ENCODE measurements at regions not wholly inside any gene's neighbourhood (a gene's known extent, or its start where the extent isn't known, plus 50 kb on each side); places are given as distances from the start of the nearest gene placed in this dataset.

GRCh38 chr12:93308281-93308680, 69.4 kb upstream of the NUDT4 start:
- Histone ChIP-seq H3K79me1 (ENCODE audit: low read depth, low read length) (no peaks in the 10 kb centered on the region), H3K56ac (replicated peaks; ENCODE audit: insufficient read length, low read depth, low read length) (no peak overlapping the region), H3K4ac (replicated peaks; ENCODE audit: insufficient read length, low read depth, low read length) (no peak overlapping the region), H4K5ac (ENCODE audit: insufficient read length, low read depth, low read length) (no peak overlapping the region), H3K14ac (ENCODE audit: insufficient read length) (no peak overlapping the region), H3K79me2 (ENCODE audit: control insufficient read depth in 1 of 2, insufficient read depth in 2 of 2, low read length in 2 of 2) (no peaks in the 10 kb centered on the region), H4K91ac (replicated peaks; ENCODE audit: insufficient read length, low read length) (no peak overlapping the region), H2BK15ac (ENCODE audit: low read length) (no peak overlapping the region), H3K9me3 (ENCODE audit: insufficient read depth in 2 of 2, low read depth in 1 of 2, low read length in 1 of 2) (no peaks in the 10 kb centered on the region), H3K9ac (replicated peaks in 1 of 4; ENCODE audit: extremely low read depth in 1 of 4, low read depth in 3 of 4, low read length in 3 of 4) (no peak overlapping the region), H3K4me3 (ENCODE audit: extremely low read depth in 1 of 4, insufficient read depth in 2 of 4, low read depth in 3 of 4, low read length in 4 of 4) (no peak overlapping the region), H4K20me1 (replicated peaks in 1 of 2; ENCODE audit: control insufficient read depth in 1 of 2, insufficient read depth in 2 of 2, low read length in 2 of 2) (no peaks in the 10 kb centered on the region), H3K27ac (ENCODE audit: low read depth, low read length) (no peak overlapping the region), H2AK5ac (ENCODE audit: low read depth, low read length) (no peak overlapping the region), H3K23me2 (ENCODE audit: low read depth, low read length) (no peaks in the 10 kb centered on the region), H3K23ac (ENCODE audit: insufficient read length) (no peak overlapping the region), H3K27me3 (replicated peaks in 1 of 4; ENCODE audit: control insufficient read depth in 3 of 4, extremely low read depth in 1 of 4, insufficient read depth in 3 of 4, low read length in 3 of 4) (no peaks in the 10 kb centered on the region), H3K4me2 (ENCODE audit: insufficient read depth in 1 of 2, low read depth in 2 of 2, low read length in 2 of 2) (no peak overlapping the region), H2BK12ac (ENCODE audit: low read depth, low read length) (no peak overlapping the region), H3K18ac (ENCODE audit: extremely low read depth, low read length) (no peak overlapping the region), H2AFZ (ENCODE audit: low read length) (no peak overlapping the region), H2BK120ac (replicated peaks; ENCODE audit: low read depth, low read length) (no peak overlapping the region), H2BK5ac (ENCODE audit: low read depth, low read length) (no peak overlapping the region), H3K4me1 (replicated peaks in 1 of 4; ENCODE audit: control insufficient read depth in 3 of 4, insufficient read depth in 4 of 4, low read length in 3 of 4) (no peaks in the 10 kb centered on the region), H3K36me3 (ENCODE audit: control insufficient read depth in 2 of 4, insufficient read depth in 4 of 4, low read length in 3 of 4) (no peaks in the 10 kb centered on the region), H2BK20ac (ENCODE audit: low read length) (no peak overlapping the region), H4K8ac (ENCODE audit: extremely low read depth, insufficient read depth, low read length) (no peak overlapping the region)
- POLR2A ChIA-PET (ENCODE audit: partially characterized antibody) = no interaction called here
- DNase-seq (ENCODE audit: low read depth in 1 of 2, low spot score in 2 of 2) (no peak), FAIRE-seq (no peak)
- TF ChIP-seq CBX8 (IDR thresholded peaks at IDR 0.05; ENCODE audit: borderline replicate concordance, low read depth, low read length) (no peak), RNF2 (IDR thresholded peaks at IDR 0.05; ENCODE audit: borderline replicate concordance, low read depth, low read length, missing control alignments, poor library complexity, severe bottlenecking) (no peak), CHD1 (IDR thresholded peaks at IDR 0.05; ENCODE audit: low read depth, low read length) (no peak), HDAC6 (IDR thresholded peaks at IDR 0.05; ENCODE audit: low read depth, low read length) (no peak), TBP (IDR thresholded peaks at IDR 0.05; ENCODE audit: low read depth, low read length) (no peak), JUN (IDR thresholded peaks at IDR 0.05; ENCODE audit: low read depth, low read length) (no peak), PHF8 (conservative IDR thresholded peaks at IDR 0.05; ENCODE audit: low read depth, low read length) (no peak), YY1 (IDR thresholded peaks at IDR 0.05; ENCODE audit: low read depth, low read length) (no peak), KDM1A (IDR thresholded peaks at IDR 0.05; ENCODE audit: borderline replicate concordance, low read length) (no peak), SUZ12 (IDR thresholded peaks at IDR 0.05; ENCODE audit: low read length) (no peak), E2F6 (IDR thresholded peaks at IDR 0.05) (no peak), POLR2A (IDR thresholded peaks at IDR 0.05; ENCODE audit: control extremely low read depth in 1 of 2, low read depth in 2 of 2, low read length in 2 of 2) (no peak)
- 87% methylated on average over 4 of the region's 4 CpGs; no CpG with 5 or more reads in 1 of the 2 experiments for WGBS, 2 experiments (ENCODE audit: extremely low coverage in 1 of 2, insufficient coverage in 1 of 2, insufficient read length in 1 of 2, insufficient replicate concordance in 2 of 2, low coverage in 1 of 2, low lambda C conversion rate in 2 of 2, missing lambda C conversion rate in 1 of 2)
- CTCF ChIA-PET (ENCODE audit: partially characterized antibody) = no interaction called here

All from H1 (cell line).